GM19438 (cell line): ENCODE measurements at regions not wholly inside any gene's neighbourhood (a gene's known extent, or its start where the extent isn't known, plus 50 kb on each side); places are given as distances from the start of the nearest gene placed in this dataset.
"Not testable (repeated sequence)": the region's sequence is repeated elsewhere in the genome, so short reads cannot be mapped to it uniquely, and the experiment has no call there.

Source experiments
- ATAC-seq: cut with Tn5 transposase; IDR thresholded peaks from one replicate; pipeline ENCODE4 v1.9.1; 2021; ENCODE audit warnings: low read depth; ENCODE audit not compliant: unreplicated experiment

- no peak for ATAC-seq
These were observed 91.2 kb upstream of the PAM start for GRCh38 chr5:102663749-102664530.

- ATAC-seq: no peak
These were observed 90.3 kb upstream of the PAM start for GRCh38 chr5:102664616-102665335.

GRCh38 chr5:102666164-102666946 lies 88.8 kb upstream of the PAM start:
- no peak for ATAC-seq

GRCh38 chr5:102668220-102668932 lies 86.7 kb upstream of the PAM start:
- ATAC-seq: no peak

GRCh38 chr5:102670224-102670836 lies 84.8 kb upstream of the PAM start:
- ATAC-seq: no peak

- not testable (repeated sequence) for ATAC-seq
These were observed 83.9 kb upstream of the PAM start for GRCh38 chr5:102671033-102671734.

GRCh38 chr5:102678267-102679058 lies 76.6 kb upstream of the PAM start:
- ATAC-seq: no peak

- ATAC-seq: peak; percentile 98
These were observed 73.6 kb upstream of the PAM start for GRCh38 chr5:102681403-102681983.

GRCh38 chr5:102682101-102682647 lies 72.9 kb upstream of the PAM start:
- no peak for ATAC-seq

- ATAC-seq: not testable (repeated sequence)
These were observed 67.0 kb upstream of the PAM start for GRCh38 chr5:102688076-102688475.

GRCh38 chr5:102688581-102689342 lies 66.3 kb upstream of the PAM start:
- ATAC-seq: not testable (repeated sequence)

- ATAC-seq: no peak
These were observed 64.2 kb upstream of the PAM start for GRCh38 chr5:102690910-102691309.

- ATAC-seq: no peak
These were observed 63.7 kb upstream of the PAM start for GRCh38 chr5:102691434-102691833.

- no peak for ATAC-seq
These were observed 54.8 kb upstream of the PAM start for GRCh38 chr5:102700120-102700831.

GRCh38 chr5:102700916-102701315 lies 54.2 kb upstream of the PAM start:
- ATAC-seq: no peak

- ATAC-seq: no peak
These were observed 53.4 kb upstream of the PAM start for GRCh38 chr5:102701748-102702147.
